GM12878 (cell line): ENCODE measurements at regions not wholly inside any gene's neighbourhood (a gene's known extent, or its start where the extent isn't known, plus 50 kb on each side); places are given as distances from the start of the nearest gene placed in this dataset.

Source experiments
- ATAC-seq: fragments of 200-7000 bp; cut with Tn5 transposase; 3 replicates; pipeline ENCODE4 v1.9.1; 2020; ENCODE audit warnings: mild to moderate bottlenecking, moderate library complexity
- BruUV-seq: library from RNA; stranded (reverse); fragments of 400-500 nt; replicated peaks from 2 replicates; lab custom pipeline; 2021; lab: Mats Ljungman, UMichigan
- CTCF ChIA-PET: fragments of 300-600 bp; sonication (Branson Sonifier 250); formaldehyde crosslinking; extraction: SDS; loops from one replicate; lab custom pipeline; 2021; ENCODE audit warnings: inconsistent platforms; lab: Yijun Ruan, JAX
- POLR2A ChIA-PET: fragments of 350-600 bp; formaldehyde crosslinking; extraction: SDS; loops from one replicate; lab custom pipeline; 2021; ENCODE audit warnings: inconsistent platforms; lab: Charles Lee
- RAD21 ChIA-PET: fragments of 300-600 bp; sonication (Branson Sonifier 250); formaldehyde crosslinking; loops from one replicate; lab custom pipeline; 2023; ENCODE audit warnings: antibody characterized with exemption; ENCODE audit not compliant: unreplicated experiment; lab: Charles Lee
- SMC1A ChIA-PET: fragments of 300-600 bp; sonication (Branson Sonifier 250); formaldehyde crosslinking; loops from one replicate; lab custom pipeline; 2023; ENCODE audit not compliant: unreplicated experiment, uncharacterized antibody; lab: Charles Lee
- DNase-seq: peaks from one replicate; pipeline ENCODE4 v3.0.0-alpha.2; 2011; ENCODE audit warnings: low read depth, low spot score
- FAIRE-seq: peaks from 3 replicates; lab custom pipeline; 2011; peaks lifted over from hg19 to GRCh38; lab: Jason Lieb, UNC
- H2AFZ ChIP-seq: 2 replicates; pipeline ENCODE4 v1.6.0; 2011; ENCODE audit warnings: low read depth, low read length, control low read depth; ENCODE audit not compliant: control insufficient read depth
- H3K27ac ChIP-seq: 2 replicates; pipeline ENCODE4 v1.5.1; 2011; ENCODE audit warnings: control low read depth; ENCODE audit not compliant: control insufficient read depth, insufficient read depth
- H3K27me3 ChIP-seq, 2 experiments: replicated peaks in 1 of 2; 2 replicates each; pipeline versions ENCODE4 v1.6.0 to v1.6.1; 2011; ENCODE audit warnings: low read length in 1 of 2; ENCODE audit not compliant: control insufficient read depth in 2 of 2, insufficient read depth in 2 of 2
- H3K36me3 ChIP-seq, 2 experiments: 2 replicates each; pipeline ENCODE4 v1.5.1; 2011; ENCODE audit warnings: low read length in 1 of 2; ENCODE audit not compliant: control insufficient read depth in 2 of 2, insufficient read depth in 2 of 2
- H3K4me1 ChIP-seq: 2 replicates; pipeline ENCODE4 v1.6.1; 2011; ENCODE audit warnings: mild to moderate bottlenecking, low read length, moderate library complexity, mixed read lengths; ENCODE audit not compliant: control insufficient read depth, insufficient read depth
- H3K4me2 ChIP-seq: 2 replicates; pipeline ENCODE4 v1.6.0; 2011; ENCODE audit warnings: control low read depth; ENCODE audit not compliant: control insufficient read depth, insufficient read depth
- H3K4me3 ChIP-seq: fragments of 200-600 bp; sonication (generic); 2 replicates; pipeline ENCODE4 v1.5.1; 2016
- H3K79me2 ChIP-seq: 2 replicates; pipeline ENCODE4 v1.6.0; 2011; ENCODE audit warnings: low read length; ENCODE audit not compliant: control insufficient read depth, insufficient read depth
- H3K9ac ChIP-seq: 2 replicates; pipeline ENCODE4 v1.8.0; 2011; ENCODE audit warnings: low read length, control low read depth, mixed read lengths; ENCODE audit not compliant: control insufficient read depth, insufficient read depth
- H3K9me3 ChIP-seq: replicated peaks from 3 replicates; pipeline ENCODE4 v1.5.1; 2011; ENCODE audit warnings: mild to moderate bottlenecking, low read length; ENCODE audit not compliant: control insufficient read depth, insufficient read depth
- H4K20me1 ChIP-seq: 2 replicates; pipeline ENCODE4 v1.6.0; 2011; ENCODE audit not compliant: control insufficient read depth, insufficient read depth
- HDAC2 ChIP-seq: fragments of 200-600 bp; sonication (generic); IDR thresholded peaks from 2 replicates; pipeline ENCODE4 v1.6.1; 2017
- IKZF1 ChIP-seq: fragments of 450-650 bp; conservative IDR thresholded peaks from 2 replicates; pipeline ENCODE4 v1.6.1; 2017; ENCODE audit warnings: antibody characterized with exemption, mild to moderate bottlenecking
- NFYB ChIP-seq: IDR thresholded peaks from 2 replicates; pipeline ENCODE4 v1.6.1; 2011; ENCODE audit warnings: low read depth, mild to moderate bottlenecking, low read length, improper control_type of control experiment, moderate library complexity; ENCODE audit not compliant: insufficient read depth
- NKRF ChIP-seq: fragments of 450-650 bp; conservative IDR thresholded peaks from 2 replicates; pipeline ENCODE4 v1.6.1; 2017; ENCODE audit warnings: mild to moderate bottlenecking, moderate library complexity
- RAD21 ChIP-seq: IDR thresholded peaks from 2 replicates; pipeline ENCODE4 v1.6.1; 2011; ENCODE audit warnings: mild to moderate bottlenecking, low read depth, low read length, moderate library complexity; ENCODE audit not compliant: insufficient read depth
- RBBP5 ChIP-seq: fragments of 200-600 bp; sonication (generic); conservative IDR thresholded peaks from 2 replicates; pipeline ENCODE4 v1.6.1; 2016
- WGBS: methylation state at CpG from one replicate; pipeline ENCODE4 v1.1.6; 2016; ENCODE audit warnings: low lambda C conversion rate; ENCODE audit not compliant: insufficient replicate concordance, insufficient coverage; ENCODE audit errors: missing lambda C conversion rate; 5-methylcytosine and 5-hydroxymethylcytosine counted together
- in situ Hi-C: fragments of 300-500 bp; cut with MboI; formaldehyde crosslinking; loops from 9 replicates; pipeline ENCODE4 v1.14.3; 2018; ENCODE audit warnings: mixed read lengths
- intact Hi-C: fragments of 100-400 bp; cut with micrococcal nuclease; formaldehyde crosslinking; loops from one replicate; pipeline ENCODE4 v1.14.2; 2022; ENCODE audit not compliant: unreplicated experiment

GRCh38 chr1:187624812-187625545 is 796.2 kb downstream of the PLA2G4A start:
- no TSS peak for BruUV-seq
- SMC1A ChIA-PET, result interaction anchor here (1.2 to 1.4 kb wide), 2 partner anchors 21 to 40 kb away, joined by 3 read pairs; no protein-coding TSS in a partner anchor
- Histone ChIP-seq H4K20me1 (no peaks in the 10 kb centered on the region), H3K4me3 (no peak overlapping the region), H3K79me2 (no peaks in the 10 kb centered on the region), H2AFZ (no peak overlapping the region), H3K9ac (no peak overlapping the region), H3K4me1 (no peaks in the 10 kb centered on the region), H3K36me3 (no peaks in the 10 kb centered on the region), H3K27me3 (no peaks in the 10 kb centered on the region), H3K4me2 (no peak overlapping the region), H3K9me3 (no peaks in the 10 kb centered on the region), H3K27ac (no peak overlapping the region)
- TF ChIP-seq NFYB (no peak), RBBP5 (no peak), RAD21 (no peak), IKZF1 (no peak), NKRF (no peak), HDAC2 (no peak)
- intact Hi-C loops, result no loop called here
- FAIRE-seq, result no peak
- WGBS, result 37% methylated on average over 2 of the region's 2 CpGs
- RAD21 ChIA-PET, result no interaction called here
- in situ Hi-C loops, result no loop called here
- DNase-seq, result no peak
- no peak for ATAC-seq
- POLR2A ChIA-PET, result no interaction called here
- CTCF ChIA-PET, result no interaction called here
